ENCODE measurements at regions not wholly inside any gene's neighbourhood (a gene's known extent, or its start where the extent isn't known, plus 50 kb on each side); places are given as distances from the start of the nearest gene placed in this dataset.

- no peak for TF ChIP-seq EZH2 (IDR thresholded peaks at IDR 0.05)
- no peak for TF ChIP-seq POLR2AphosphoS5 (IDR thresholded peaks at IDR 0.05; ENCODE audit: borderline replicate concordance, low read depth, low read length)
- TF ChIP-seq FOXP2 (optimal IDR thresholded peaks at IDR 0.05; ENCODE audit: control extremely low read depth, extremely low read length, insufficient read depth) = no peak
Measured at GRCh38 chr1:239739919-239740318, 351.8 kb upstream of the FMN2 start.

All from SK-N-MC (cell line).